HG02588 (cell line): ENCODE measurements at regions not wholly inside any gene's neighbourhood (a gene's known extent, or its start where the extent isn't known, plus 50 kb on each side); places are given as distances from the start of the nearest gene placed in this dataset.
"Not testable (repeated sequence)": the region's sequence is repeated elsewhere in the genome, so short reads cannot be mapped to it uniquely, and the experiment has no call there.

Source experiments
- ATAC-seq: cut with Tn5 transposase; IDR thresholded peaks from one replicate; pipeline ENCODE4 v1.9.1; 2021; ENCODE audit warnings: mild to moderate bottlenecking, moderate library complexity; ENCODE audit not compliant: unreplicated experiment

- ATAC-seq, result no peak
Observed at GRCh38 chr6:97885325-97885724, 602.3 kb upstream of the MMS22L start.

GRCh38 chr6:97885828-97886227, 602.8 kb upstream of the MMS22L start:
- ATAC-seq, result no peak

GRCh38 chr6:97901531-97901930, 618.5 kb upstream of the MMS22L start:
- no peak for ATAC-seq

- ATAC-seq, result no peak
Observed at GRCh38 chr6:97909380-97909779, 626.4 kb upstream of the MMS22L start.

GRCh38 chr6:97913721-97914120, 630.7 kb upstream of the MMS22L start:
- no peak for ATAC-seq

GRCh38 chr6:97914912-97915311, 631.9 kb upstream of the MMS22L start:
- no peak for ATAC-seq

GRCh38 chr6:97915537-97915936, 632.5 kb upstream of the MMS22L start:
- no peak for ATAC-seq

- ATAC-seq, result no peak
Observed at GRCh38 chr6:97917369-97917768, 634.4 kb upstream of the MMS22L start.

GRCh38 chr6:97919046-97919445, 636.0 kb upstream of the MMS22L start:
- ATAC-seq, result no peak

GRCh38 chr6:97919631-97920030, 636.6 kb upstream of the MMS22L start:
- ATAC-seq, result no peak

- ATAC-seq, result no peak
Observed at GRCh38 chr6:97923249-97923648, 640.2 kb upstream of the MMS22L start.

GRCh38 chr6:97925504-97925903, 642.5 kb upstream of the MMS22L start:
- no peak for ATAC-seq

GRCh38 chr6:97939440-97940168, 656.6 kb upstream of the MMS22L start:
- ATAC-seq, result no peak

GRCh38 chr6:97947841-97948240, 664.8 kb upstream of the MMS22L start:
- ATAC-seq, result no peak

GRCh38 chr6:97958134-97958533, 675.1 kb upstream of the MMS22L start:
- no peak for ATAC-seq

GRCh38 chr6:97963193-97963592, 680.2 kb upstream of the MMS22L start:
- no peak for ATAC-seq

GRCh38 chr6:97969065-97969464, 686.0 kb upstream of the MMS22L start:
- no peak for ATAC-seq

- no peak for ATAC-seq
Observed at GRCh38 chr6:97977084-97977483, 694.1 kb upstream of the MMS22L start.

- ATAC-seq, result no peak
Observed at GRCh38 chr6:97978855-97979271, 695.8 kb upstream of the MMS22L start.

- ATAC-seq, result not testable (repeated sequence)
Observed at GRCh38 chr6:97979285-97979684, 696.3 kb upstream of the MMS22L start.

- ATAC-seq, result no peak
Observed at GRCh38 chr6:97989451-97989850, 706.4 kb upstream of the MMS22L start.

GRCh38 chr6:97995158-97995557, 712.1 kb upstream of the MMS22L start:
- ATAC-seq, result no peak

GRCh38 chr6:98002678-98003077, 719.7 kb upstream of the MMS22L start:
- ATAC-seq, result no peak
